GM13976 (cell line): ENCODE measurements at regions not wholly inside any gene's neighbourhood (a gene's known extent, or its start where the extent isn't known, plus 50 kb on each side); places are given as distances from the start of the nearest gene placed in this dataset.

Source experiments
- DNase-seq: peaks from one replicate; pipeline ENCODE4 v3.0.0; 2012; ENCODE audit warnings: low spot score
- in situ Hi-C: fragments of 300-500 bp; cut with MboI; formaldehyde crosslinking; loops from one replicate; pipeline ENCODE4 v1.12.0; 2022; ENCODE audit warnings: low sequenced_read_pairs, mixed read lengths, inconsistent platforms; ENCODE audit not compliant: unreplicated experiment
- TF ChIP-seq, protein P1 (sequence below): IDR thresholded peaks from 2 replicates; pipeline ENCODE4 v1.5.1; 2012; ENCODE audit warnings: borderline replicate concordance, mild to moderate bottlenecking; ENCODE audit not compliant: insufficient read depth; ENCODE audit errors: extremely low read depth, missing control alignments, control extremely low read depth

DNA sequence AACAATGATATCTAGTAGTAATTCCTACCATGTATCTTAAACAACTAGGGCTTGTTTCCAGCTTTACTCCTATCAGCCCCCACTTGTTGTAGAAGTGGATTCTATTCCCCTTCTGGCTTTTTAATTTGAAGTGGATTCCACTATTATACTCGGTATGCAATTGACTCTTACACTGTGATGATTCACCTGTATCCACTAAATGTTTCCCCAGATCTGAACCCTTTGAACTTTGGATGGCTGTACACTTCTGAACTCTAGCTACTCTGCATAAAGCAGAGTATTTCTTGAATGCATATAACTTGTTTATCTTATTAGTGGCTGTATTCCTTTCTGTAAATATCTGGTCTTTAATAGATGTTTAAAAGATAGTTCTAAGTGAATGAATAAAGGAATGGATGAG, 538.4 kb upstream of the NRSN1 start:
- in situ Hi-C loops: no loop called here
- DNase-seq: no peak
- TF ChIP-seq, protein P1, sequence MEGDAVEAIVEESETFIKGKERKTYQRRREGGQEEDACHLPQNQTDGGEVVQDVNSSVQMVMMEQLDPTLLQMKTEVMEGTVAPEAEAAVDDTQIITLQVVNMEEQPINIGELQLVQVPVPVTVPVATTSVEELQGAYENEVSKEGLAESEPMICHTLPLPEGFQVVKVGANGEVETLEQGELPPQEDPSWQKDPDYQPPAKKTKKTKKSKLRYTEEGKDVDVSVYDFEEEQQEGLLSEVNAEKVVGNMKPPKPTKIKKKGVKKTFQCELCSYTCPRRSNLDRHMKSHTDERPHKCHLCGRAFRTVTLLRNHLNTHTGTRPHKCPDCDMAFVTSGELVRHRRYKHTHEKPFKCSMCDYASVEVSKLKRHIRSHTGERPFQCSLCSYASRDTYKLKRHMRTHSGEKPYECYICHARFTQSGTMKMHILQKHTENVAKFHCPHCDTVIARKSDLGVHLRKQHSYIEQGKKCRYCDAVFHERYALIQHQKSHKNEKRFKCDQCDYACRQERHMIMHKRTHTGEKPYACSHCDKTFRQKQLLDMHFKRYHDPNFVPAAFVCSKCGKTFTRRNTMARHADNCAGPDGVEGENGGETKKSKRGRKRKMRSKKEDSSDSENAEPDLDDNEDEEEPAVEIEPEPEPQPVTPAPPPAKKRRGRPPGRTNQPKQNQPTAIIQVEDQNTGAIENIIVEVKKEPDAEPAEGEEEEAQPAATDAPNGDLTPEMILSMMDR: no peak

DNA sequence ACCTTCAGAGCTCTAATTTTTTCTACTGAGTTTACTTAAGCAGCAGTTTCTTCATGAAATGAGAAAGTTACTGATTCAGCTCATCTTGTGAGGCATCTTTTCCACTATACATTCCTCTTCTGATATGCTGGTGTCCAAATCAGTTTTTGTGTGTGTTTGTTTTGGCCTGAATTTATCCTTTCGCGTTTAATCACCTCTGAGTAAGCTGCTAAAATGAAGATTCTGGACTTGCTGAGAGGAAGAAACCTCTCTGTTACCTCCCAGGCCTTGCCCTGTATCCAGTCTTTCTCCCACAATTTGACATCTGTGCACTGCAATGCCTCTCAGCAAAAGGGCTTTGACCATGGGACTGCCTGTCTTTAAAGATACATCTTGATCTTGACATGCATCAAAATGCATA, 536.2 kb upstream of the NRSN1 start:
- DNase-seq: no peak
- in situ Hi-C loops: no loop called here
- TF ChIP-seq, protein P1: no peak

DNA sequence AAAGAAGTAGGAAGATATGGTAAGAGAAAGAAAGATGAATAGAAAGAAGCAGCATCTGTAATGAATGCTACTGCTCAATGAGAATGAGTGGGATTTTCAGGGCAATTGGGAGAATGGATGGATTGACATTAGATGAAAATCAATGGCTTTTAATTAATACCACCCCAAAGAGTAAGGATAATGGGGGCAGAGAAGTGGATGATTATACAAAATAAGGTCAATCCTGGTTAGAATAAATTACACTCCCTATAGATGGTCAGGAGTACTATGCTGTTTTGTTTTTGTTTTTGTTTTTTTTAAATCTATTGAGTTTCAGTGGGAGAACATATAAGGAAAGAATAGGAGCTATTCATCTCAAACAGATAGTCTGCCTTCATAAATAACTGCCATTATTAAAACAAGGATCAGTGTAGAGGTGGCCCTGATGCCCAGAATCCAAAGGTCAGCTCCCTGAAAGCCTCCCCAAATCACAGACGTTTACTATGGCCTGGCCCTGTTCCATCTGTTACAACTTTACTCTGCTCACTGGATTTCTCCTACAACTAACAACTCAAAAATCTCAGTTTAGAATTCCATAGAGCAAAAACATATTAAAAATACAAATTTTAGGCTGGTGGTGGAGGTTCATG, 535.4 kb upstream of the NRSN1 start:
- TF ChIP-seq, protein P1: no peak
- in situ Hi-C loops: no loop called here
- DNase-seq: no peak

DNA sequence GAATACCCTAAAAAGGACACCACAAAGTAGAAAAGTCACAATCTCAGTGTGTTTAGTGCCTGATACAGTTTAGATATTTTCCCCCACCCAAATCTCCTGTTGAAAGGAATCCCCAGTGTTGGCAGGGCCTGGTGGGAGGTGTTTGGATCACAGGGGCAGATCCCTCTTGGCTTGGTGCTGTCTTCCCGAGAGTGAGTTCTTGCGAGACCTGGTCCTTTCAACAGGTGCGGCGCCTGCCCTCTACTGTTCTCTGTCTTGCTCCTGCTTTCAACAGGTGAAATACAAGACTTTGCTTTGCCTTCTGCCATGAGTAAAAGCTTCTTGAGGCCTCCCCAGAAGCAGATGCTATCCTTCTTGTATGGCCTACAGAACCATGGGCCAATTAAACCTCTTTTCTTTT, 534.3 kb upstream of the NRSN1 start:
- TF ChIP-seq, protein P1: no peak
- in situ Hi-C loops: no loop called here
- no peak for DNase-seq

DNA sequence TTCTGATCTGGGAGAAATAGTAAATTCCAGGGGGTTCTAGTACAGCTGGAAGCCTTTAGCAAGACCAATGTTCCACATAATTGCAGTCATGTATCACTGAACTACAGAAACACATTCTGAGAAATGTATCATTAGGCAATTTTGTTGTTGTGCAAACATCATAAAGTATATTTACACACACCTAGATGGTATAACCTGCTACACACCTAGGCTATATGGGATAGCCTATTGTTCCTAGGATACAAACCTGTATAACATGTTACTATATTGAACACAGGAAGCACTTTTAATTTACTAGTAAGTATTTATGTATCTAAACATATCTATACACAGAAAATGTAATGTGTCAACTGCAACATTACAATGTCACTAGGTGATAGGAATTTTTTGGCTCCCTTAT, 525.9 kb upstream of the NRSN1 start:
- TF ChIP-seq, protein P1: no peak
- in situ Hi-C loops: no loop called here
- DNase-seq: no peak

DNA sequence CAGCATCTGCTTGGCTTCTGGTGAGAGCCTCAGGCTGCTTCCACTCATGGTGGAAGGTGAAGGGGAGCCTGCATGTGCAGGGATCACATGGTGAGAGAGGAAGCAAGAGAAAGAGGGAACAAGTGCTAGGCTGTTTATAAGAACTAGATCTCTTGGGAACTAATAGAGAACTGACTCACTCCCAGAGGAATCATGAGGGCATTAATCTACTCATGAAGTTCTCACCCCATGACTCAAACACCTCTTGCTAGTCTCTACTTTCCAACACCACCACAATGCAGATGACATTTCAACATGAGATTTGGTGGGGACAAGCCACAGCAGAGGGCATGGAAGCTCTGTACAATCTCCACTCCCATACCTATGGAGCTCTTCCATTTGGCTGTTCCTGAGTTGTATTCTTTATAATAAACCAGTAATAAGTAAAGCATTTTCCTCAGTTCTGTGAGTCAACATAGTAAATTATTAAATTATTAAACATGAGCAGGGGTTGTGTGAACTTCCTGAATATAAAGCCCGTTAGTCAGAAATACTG, 524.1 kb upstream of the NRSN1 start:
- no peak for DNase-seq
- TF ChIP-seq, protein P1: no peak
- in situ Hi-C loops: no loop called here
